Heart left ventricle (tissue), 13 donors: ENCODE measurements at regions not wholly inside any gene's neighbourhood (a gene's known extent, or its start where the extent isn't known, plus 50 kb on each side); places are given as distances from the start of the nearest gene placed in this dataset.

Experiments
- POLR2A ChIP-seq, 2 donors: fragments of 450-650 bp; IDR thresholded peaks; one replicate each; pipeline ENCODE4 v1.6.1; 2017; ENCODE audit warnings: antibody characterized with exemption in 2 of 2, mild to moderate bottlenecking in 2 of 2, moderate library complexity in 2 of 2
- TF ChIP-seq, protein P1 (sequence below), 12 donors: fragments of 200-600 bp; sonication (generic) in 4 of 12; IDR thresholded peaks; one replicate each; pipeline versions ENCODE4 v1.5.0 to v1.8.0; 2018 to 2022; ENCODE audit warnings: antibody characterized with exemption in 12 of 12, mild to moderate bottlenecking in 5 of 12
- donor health status: ischemic (EF 13 %, LVEDD 7.1; RV severe dilation, severe dysfunction).
- donor health status: DM: no; HTN: yes; CAD: no.
- donor health status: DM: no; HTN: no; CAD: no.
- donor health status: ischemic (EF 25% LVEDD 6.9; RV normal size, moderate dysfunction).
- donor health status: ischemic (EF 25% LVEDD 5.7; RV mildly dilated, moderate dysfunction).
- donor health status: ischemic (EF 35%, LVEDD 5.7; RV mildly dilated, moderate dysfunction).
- donor health status: nonischemic (EF 11% LVEDD 7.7; RV severe dilation, severe dysfunction).
- donor health status: DM: yes; HTN: yes; CAD: no.
- donor health status: PGD.
- donor health status: ischemic (EF 29% LVEDD 5.4; RV normal size, mild dysfunction).
- donor health status: nonischemic (EF 23%, LVEDD 6.1; RV moderate dilation, normal function).

- TF ChIP-seq, protein P1, sequence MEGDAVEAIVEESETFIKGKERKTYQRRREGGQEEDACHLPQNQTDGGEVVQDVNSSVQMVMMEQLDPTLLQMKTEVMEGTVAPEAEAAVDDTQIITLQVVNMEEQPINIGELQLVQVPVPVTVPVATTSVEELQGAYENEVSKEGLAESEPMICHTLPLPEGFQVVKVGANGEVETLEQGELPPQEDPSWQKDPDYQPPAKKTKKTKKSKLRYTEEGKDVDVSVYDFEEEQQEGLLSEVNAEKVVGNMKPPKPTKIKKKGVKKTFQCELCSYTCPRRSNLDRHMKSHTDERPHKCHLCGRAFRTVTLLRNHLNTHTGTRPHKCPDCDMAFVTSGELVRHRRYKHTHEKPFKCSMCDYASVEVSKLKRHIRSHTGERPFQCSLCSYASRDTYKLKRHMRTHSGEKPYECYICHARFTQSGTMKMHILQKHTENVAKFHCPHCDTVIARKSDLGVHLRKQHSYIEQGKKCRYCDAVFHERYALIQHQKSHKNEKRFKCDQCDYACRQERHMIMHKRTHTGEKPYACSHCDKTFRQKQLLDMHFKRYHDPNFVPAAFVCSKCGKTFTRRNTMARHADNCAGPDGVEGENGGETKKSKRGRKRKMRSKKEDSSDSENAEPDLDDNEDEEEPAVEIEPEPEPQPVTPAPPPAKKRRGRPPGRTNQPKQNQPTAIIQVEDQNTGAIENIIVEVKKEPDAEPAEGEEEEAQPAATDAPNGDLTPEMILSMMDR (IDR thresholded peaks at IDR 0.05), result no peak
- TF ChIP-seq POLR2A (IDR thresholded peaks at IDR 0.05), result no peak
These were observed 900.3 kb downstream of the CBLN2 start for GRCh38 chr18:71643822-71644221.
